Esophagus squamous epithelium (tissue), 5 donors: ENCODE measurements at regions not wholly inside any gene's neighbourhood (a gene's known extent, or its start where the extent isn't known, plus 50 kb on each side); places are given as distances from the start of the nearest gene placed in this dataset.

Experiments used
- DNase-seq: peaks from one replicate; lab custom pipeline; 2025; lab: John Stamatoyannopoulos, UW
- H3K27ac ChIP-seq, 4 donors: fragments of 200-600 bp; sonication (generic); one replicate each; pipeline ENCODE4 v1.5.1; 2016 to 2019; ENCODE audit warnings: mild to moderate bottlenecking in 1 of 4
- H3K27me3 ChIP-seq, 4 donors: fragments of 200-600 bp; sonication (generic); 1 replicate in 3 of 4; 2 replicates in 1 of 4; pipeline versions ENCODE4 v1.5.1 to v1.6.0; 2017 to 2021; ENCODE audit warnings: antibody characterized with exemption in 1 of 4
- H3K36me3 ChIP-seq, 3 donors: fragments of 200-600 bp; sonication (generic); one replicate each; pipeline ENCODE4 v1.5.1; 2016 to 2019
- H3K4me1 ChIP-seq, 3 donors: fragments of 200-600 bp; sonication (generic); one replicate each; pipeline ENCODE4 v1.5.1; 2017 to 2019
- H3K4me3 ChIP-seq, 4 donors: fragments of 200-600 bp; sonication (generic); 1 replicate in 3 of 4; 2 replicates in 1 of 4; pipeline ENCODE4 v1.5.1; 2016 to 2019; ENCODE audit warnings: mild to moderate bottlenecking in 2 of 4, moderate library complexity in 1 of 4
- H3K9me3 ChIP-seq, 3 donors: fragments of 200-600 bp; sonication (generic); one replicate each; pipeline ENCODE4 v1.5.1; 2016 to 2019
- CTCF ChIP-seq, 6 experiments: fragments of 450-650 bp in 4 of 6; fragments of 200-600 bp in 2 of 6; sonication (generic) in 2 of 6; IDR thresholded peaks; one replicate each; pipeline ENCODE4 v1.5.1; 2016 to 2019; ENCODE audit warnings: antibody characterized with exemption in 6 of 6, mild to moderate bottlenecking in 4 of 6, moderate library complexity in 4 of 6
- POLR2A ChIP-seq, 4 donors: fragments of 450-650 bp; IDR thresholded peaks; one replicate each; pipeline ENCODE4 v1.6.1; 2017; ENCODE audit warnings: antibody characterized with exemption in 4 of 4, mild to moderate bottlenecking in 4 of 4, moderate library complexity in 3 of 4
- WGBS, 2 donors: methylation state at CpG; one replicate each; pipeline ENCODE4 v1.1.5; 2018; 5-methylcytosine and 5-hydroxymethylcytosine counted together
- intact Hi-C: fragments of 100-400 bp; cut with DNase I; formaldehyde crosslinking; loops from one replicate; pipeline ENCODE4 v1.15.0; 2022
- donor health status: DM: yes; HTN: yes; CAD: no.

- H3K27ac ChIP-seq: no peak overlapping the region
- DNase-seq: no peak
- TF ChIP-seq CTCF (IDR thresholded peaks at IDR 0.05) (no peak), POLR2A (IDR thresholded peaks at IDR 0.05) (no peak)
- H3K4me3 ChIP-seq: no peak overlapping the region
- H3K4me1 ChIP-seq: no peaks in the 10 kb centered on the region
- WGBS, 2 donors: 30 to 56% methylated on average over 2 to 3 of the region's 3 CpGs
- no peaks in the 10 kb centered on the region for H3K27me3 ChIP-seq
- intact Hi-C loops: no loop called here
- no peaks in the 10 kb centered on the region for H3K36me3 ChIP-seq
- peaks cover 0 to 3% (median 0%) of the 10 kb centered on the region in 3 donors for H3K9me3 ChIP-seq
Observed at GRCh38 chr9:100937382-100937781, 91.1 kb upstream of the PLPPR1 start.

GRCh38 chr9:100938507-100938906, 90.0 kb upstream of the PLPPR1 start:
- Histone ChIP-seq H3K9me3 (peaks cover 0 to 3% (median 0%) of the 10 kb centered on the region in 3 donors), H3K36me3 (no peaks in the 10 kb centered on the region), H3K4me1 (no peaks in the 10 kb centered on the region), H3K4me3 (no peak overlapping the region), H3K27me3 (no peaks in the 10 kb centered on the region), H3K27ac (no peak overlapping the region)
- 67 to 78% methylated on average over 1 of the region's 1 CpG for WGBS, 2 donors
- no peak for TF ChIP-seq CTCF (IDR thresholded peaks at IDR 0.05)
- no peak for TF ChIP-seq POLR2A (IDR thresholded peaks at IDR 0.05)
- intact Hi-C loops: no loop called here
- DNase-seq: no peak

- Histone ChIP-seq H3K27me3 (no peaks in the 10 kb centered on the region), H3K27ac (no peak overlapping the region), H3K4me3 (no peak overlapping the region), H3K36me3 (no peaks in the 10 kb centered on the region), H3K9me3 (peaks cover 0 to 3% (median 0%) of the 10 kb centered on the region in 3 donors), H3K4me1 (no peaks in the 10 kb centered on the region)
- DNase-seq: no peak
- no peak for TF ChIP-seq CTCF (IDR thresholded peaks at IDR 0.05)
- TF ChIP-seq POLR2A (IDR thresholded peaks at IDR 0.05): no peak
- intact Hi-C loops: no loop called here
Observed at GRCh38 chr9:100939636-100940035, 88.9 kb upstream of the PLPPR1 start.

- no peaks in the 10 kb centered on the region for H3K9me3 ChIP-seq
- H3K4me1 ChIP-seq: no peaks in the 10 kb centered on the region
- H3K36me3 ChIP-seq: no peaks in the 10 kb centered on the region
- no peak overlapping the region for H3K4me3 ChIP-seq
- no peak overlapping the region for H3K27ac ChIP-seq
- TF ChIP-seq CTCF (IDR thresholded peaks at IDR 0.05) (no peak), POLR2A (IDR thresholded peaks at IDR 0.05) (no peak)
- peaks cover 0 to 4% (median 0%) of the 10 kb centered on the region in 4 donors for H3K27me3 ChIP-seq
- WGBS, 2 donors: 65 to 70% methylated on average over 3 of the region's 3 CpGs
- DNase-seq: no peak
- intact Hi-C loops: no loop called here
Observed at GRCh38 chr9:100959226-100959625, 69.3 kb upstream of the PLPPR1 start.
